ENCODE measurements at regions not wholly inside any gene's neighbourhood (a gene's known extent, or its start where the extent isn't known, plus 50 kb on each side); places are given as distances from the start of the nearest gene placed in this dataset.
"Not testable (repeated sequence)": the region's sequence is repeated elsewhere in the genome, so short reads cannot be mapped to it uniquely, and the experiment has no call there.

GRCh38 chr10:27344568-27345454 is 104.2 kb upstream of the ACBD5 start:
- DNase-seq, result no peak

GRCh38 chr10:27341001-27341400 is 100.4 kb upstream of the ACBD5 start:
- DNase-seq, result no peak

- not testable (repeated sequence) for DNase-seq
Measured at GRCh38 chr10:27335246-27335645, 94.6 kb upstream of the ACBD5 start.

GRCh38 chr10:27330074-27330473 is 89.5 kb upstream of the ACBD5 start:
- no peak for DNase-seq

DNA sequence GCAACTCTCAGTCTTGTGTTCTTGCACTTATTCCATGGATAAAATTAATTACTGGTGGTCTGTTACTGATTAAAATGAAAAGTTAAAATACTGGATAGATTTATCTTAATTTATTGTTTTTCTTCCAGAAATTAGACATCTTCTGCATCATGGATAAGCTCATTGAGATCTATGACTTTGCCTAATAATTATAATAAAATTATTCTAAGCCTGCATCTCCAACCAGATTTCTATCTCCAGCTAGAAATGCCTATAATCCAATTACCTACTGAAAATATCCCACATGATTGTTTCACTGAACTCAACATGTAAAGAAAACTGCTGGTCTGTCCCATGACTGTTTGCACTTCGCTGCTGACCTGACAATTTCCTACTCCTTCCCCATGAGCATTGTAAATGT is 88.3 kb upstream of the ACBD5 start:
- no peak for DNase-seq

DNA sequence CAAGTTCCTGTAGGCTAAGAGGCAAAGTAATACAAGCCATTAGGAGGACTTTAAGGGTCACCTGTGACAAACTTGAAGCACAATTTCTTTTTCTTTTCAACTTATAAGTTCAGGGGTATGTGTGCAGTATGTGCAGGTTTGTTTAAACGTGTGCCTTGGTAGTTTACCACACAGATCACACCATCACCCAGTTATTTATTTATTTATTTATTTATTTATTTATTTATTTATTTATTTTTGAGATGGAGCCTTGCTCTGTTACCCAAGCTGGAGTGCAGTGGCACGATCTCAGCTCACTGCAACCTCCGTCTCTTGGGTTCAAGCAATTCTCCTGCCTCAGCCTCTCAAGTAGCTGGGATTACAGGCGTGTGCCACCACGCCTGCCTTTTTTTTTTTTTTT is 86.2 kb upstream of the ACBD5 start:
- not testable (repeated sequence) for DNase-seq

GRCh38 chr10:27319752-27320431 is 79.3 kb upstream of the ACBD5 start:
- no peak for DNase-seq

- DNase-seq, result not testable (repeated sequence)
Measured at GRCh38 chr10:27319139-27319538, 78.5 kb upstream of the ACBD5 start.

DNA sequence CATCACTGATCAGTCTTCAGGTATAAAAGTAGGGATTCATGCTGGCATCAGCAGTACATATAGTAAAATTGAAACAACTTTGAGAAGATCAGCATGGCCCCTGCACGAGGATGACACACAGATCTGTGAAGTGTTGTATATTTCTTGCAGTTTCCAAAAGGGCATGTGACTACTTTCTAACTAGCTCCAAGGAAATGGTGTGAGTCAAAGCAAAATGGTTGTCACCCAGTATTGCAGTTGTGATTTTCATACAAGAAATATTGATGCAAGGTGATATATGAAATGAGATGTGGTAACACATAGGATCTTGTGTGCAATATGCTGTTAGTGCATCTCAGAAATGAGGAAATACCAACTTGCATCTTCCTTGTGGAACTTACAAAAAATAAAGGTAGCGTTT is 74.5 kb upstream of the ACBD5 start:
- DNase-seq, result not testable (repeated sequence)

DNA sequence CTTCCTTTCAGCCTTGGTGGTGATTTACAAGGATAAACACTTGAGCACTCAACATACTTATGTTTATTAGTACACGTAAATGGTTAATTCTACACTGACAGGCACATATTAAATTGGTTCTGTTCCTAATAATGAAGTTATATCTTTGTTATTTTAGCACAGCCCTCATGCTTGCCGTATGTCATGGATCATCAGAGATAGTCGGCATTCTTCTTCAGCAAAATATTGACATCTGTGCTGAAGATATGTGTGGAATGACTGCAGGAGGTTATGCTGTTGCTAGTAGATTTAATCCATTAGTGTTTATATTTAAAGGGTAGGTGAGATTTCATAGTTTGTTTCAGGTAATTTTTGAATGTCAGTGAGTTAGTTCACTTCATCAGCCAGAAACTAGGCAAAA is 73.0 kb upstream of the ACBD5 start:
- DNase-seq, result not testable (repeated sequence)

DNA sequence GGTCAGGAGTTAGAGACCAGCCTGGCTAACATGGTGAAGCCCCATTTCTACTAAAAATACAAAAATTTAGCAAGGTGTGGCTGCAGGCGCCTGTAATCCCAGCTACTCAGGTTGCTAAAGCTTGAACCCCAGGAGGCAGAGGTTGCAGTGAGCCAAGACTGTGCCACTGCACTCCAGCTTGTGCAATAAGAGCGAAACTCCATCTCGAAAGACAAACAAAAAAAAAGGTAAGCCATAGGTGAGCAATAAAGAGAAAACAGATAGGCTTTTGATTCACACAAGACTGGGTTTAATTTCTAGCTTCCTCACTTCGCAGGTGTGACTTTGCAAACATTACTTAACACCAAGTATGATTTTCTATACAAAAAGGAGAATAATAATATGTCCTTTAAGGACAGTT is 72.3 kb upstream of the ACBD5 start:
- DNase-seq, result no peak

DNA sequence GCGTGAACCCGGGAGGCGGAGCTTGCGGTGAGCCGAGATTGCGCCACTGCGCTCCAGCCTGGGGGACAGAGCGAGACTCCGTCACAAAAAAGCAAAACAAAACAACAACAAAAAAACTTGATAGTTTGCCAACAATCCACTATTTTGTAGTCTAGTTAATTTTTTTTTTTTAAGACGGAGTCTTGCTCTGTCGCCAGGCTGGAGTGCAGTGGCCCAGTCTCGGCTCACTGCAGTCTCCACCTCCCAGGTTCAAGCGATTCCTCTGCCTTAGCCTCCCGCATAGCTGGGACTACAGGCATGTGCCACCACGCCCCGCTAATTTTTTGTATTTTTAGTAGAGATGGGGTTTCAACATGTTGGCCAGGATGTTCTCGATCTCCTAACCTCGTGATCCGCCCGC is 71.2 kb upstream of the ACBD5 start:
- DNase-seq, result not testable (repeated sequence)

DNA sequence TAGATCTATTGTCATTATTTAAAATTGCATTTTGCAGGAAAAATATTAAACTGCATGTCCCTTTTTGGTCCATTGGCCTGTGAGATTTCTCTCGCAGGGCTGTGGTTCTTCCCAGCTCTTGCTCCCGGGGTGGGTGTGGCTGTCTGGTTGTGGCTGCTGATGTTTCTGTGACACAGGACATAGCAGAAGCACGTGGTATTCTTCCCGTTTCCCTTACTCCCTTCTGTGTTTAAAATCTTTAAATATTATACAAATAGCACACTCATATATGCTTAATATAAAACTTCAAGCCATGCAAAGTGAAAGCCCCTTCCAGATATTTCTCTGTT is 57.9 kb upstream of the ACBD5 start:
- not testable (repeated sequence) for DNase-seq

- DNase-seq, result no peak
Measured at GRCh38 chr10:27297844-27298521, 57.4 kb upstream of the ACBD5 start.

GRCh38 chr10:27296285-27296684 is 55.7 kb upstream of the ACBD5 start:
- not testable (repeated sequence) for DNase-seq

DNA sequence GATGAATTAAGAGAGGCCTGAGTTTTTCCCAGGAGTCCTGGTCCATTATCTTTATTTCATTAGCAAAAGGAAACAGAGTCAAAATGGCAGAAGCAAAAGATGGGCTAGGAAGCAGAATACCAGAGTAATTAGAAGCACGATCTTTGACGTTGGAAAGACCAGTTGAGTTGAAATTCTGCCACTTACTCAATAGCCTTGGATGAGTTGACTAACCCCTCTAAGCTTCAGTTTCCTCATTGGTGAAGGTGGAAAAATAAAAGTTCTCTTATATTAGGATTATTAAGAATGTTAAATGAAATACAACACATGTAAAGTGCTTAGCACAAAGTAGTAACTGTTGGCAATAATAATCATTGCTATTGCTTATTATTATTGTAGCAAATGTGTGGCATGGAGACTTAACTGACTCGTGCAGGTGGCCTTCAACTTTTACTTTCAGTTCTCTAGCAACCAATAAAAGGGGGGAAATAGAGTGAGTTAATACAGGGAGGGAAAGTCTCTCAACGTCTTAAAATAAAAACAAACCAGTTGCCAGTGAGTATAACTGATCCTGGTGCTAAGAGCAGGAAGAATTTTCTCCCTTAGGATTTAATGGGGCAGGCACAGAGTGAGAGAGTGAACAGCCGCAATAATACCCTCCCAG is 50.8 kb upstream of the ACBD5 start:
- DNase-seq, result not testable (repeated sequence)
